ENCODE measurements at regions not wholly inside any gene's neighbourhood (a gene's known extent, or its start where the extent isn't known, plus 50 kb on each side); places are given as distances from the start of the nearest gene placed in this dataset.

GRCh38 chr7:119694506-119694905 lies 578.5 kb upstream of the KCND2 start:
- Histone ChIP-seq H3K4me2 (ENCODE audit: control insufficient read depth, insufficient read depth) (no peak overlapping the region), H3K9me3 (replicated peaks; ENCODE audit: control insufficient read depth, insufficient read depth, low read length) (no peaks in the 10 kb centered on the region), H2AFZ (ENCODE audit: control insufficient read depth, low read depth, low read length) (no peak overlapping the region), H3K4me1 (ENCODE audit: control insufficient read depth, insufficient read depth, low read length) (no peaks in the 10 kb centered on the region), H4K20me1 (ENCODE audit: control insufficient read depth, insufficient read depth) (no peaks in the 10 kb centered on the region), H3K79me2 (ENCODE audit: control insufficient read depth, insufficient read depth, low read length) (no peaks in the 10 kb centered on the region), H3K9ac (ENCODE audit: control insufficient read depth, insufficient read depth, low read length) (no peak overlapping the region), H3K27me3 (replicated peaks in 1 of 2; ENCODE audit: control insufficient read depth in 2 of 2, insufficient read depth in 2 of 2, low read length in 1 of 2) (no peaks in the 10 kb centered on the region), H3K27ac (ENCODE audit: control insufficient read depth, insufficient read depth) (no peak overlapping the region), H3K36me3 (ENCODE audit: control insufficient read depth in 2 of 2, insufficient read depth in 2 of 2, low read length in 1 of 2) (no peaks in the 10 kb centered on the region), H3K4me3 (no peak overlapping the region)
- ChIA-PET SMC1A (ENCODE audit: uncharacterized antibody, unreplicated experiment) (no interaction called here), RAD21 (ENCODE audit: unreplicated experiment) (no interaction called here), POLR2A (no interaction called here), CTCF (no interaction called here)
- FAIRE-seq, result no peak
- BruUV-seq (replicated peaks), result no TSS peak
- in situ Hi-C loops (cut with MboI) (no loop called here), intact Hi-C loops (cut with micrococcal nuclease; ENCODE audit: unreplicated experiment) (no loop called here)
- no peak for TF ChIP-seq ATF3 (IDR thresholded peaks at IDR 0.05; ENCODE audit: borderline replicate concordance, extremely low read depth, low read depth, low read length)
- TF ChIP-seq POU2F2 (IDR thresholded peaks at IDR 0.05; ENCODE audit: borderline replicate concordance, low read depth, low read length), result no peak
- TF ChIP-seq IKZF2 (IDR thresholded peaks at IDR 0.05), result no peak
- no peak for TF ChIP-seq TARDBP (IDR thresholded peaks at IDR 0.05; ENCODE audit: borderline replicate concordance)
- TF ChIP-seq IKZF1 (conservative IDR thresholded peaks at IDR 0.05), result no peak
- no peak for TF ChIP-seq CHD4 (IDR thresholded peaks at IDR 0.05)
- no peak for TF ChIP-seq GATAD2B (conservative IDR thresholded peaks at IDR 0.05; ENCODE audit: low read depth)
- TF ChIP-seq CREM (IDR thresholded peaks at IDR 0.05; ENCODE audit: low read depth), result no peak
- TF ChIP-seq SRF (IDR thresholded peaks at IDR 0.05; ENCODE audit: low read depth in 2 of 2, low read length in 2 of 2), result no peak
- ATAC-seq, result no peak
- 0% methylated on average over 1 of the region's 1 CpG for WGBS (ENCODE audit: insufficient coverage, insufficient replicate concordance, low lambda C conversion rate, missing lambda C conversion rate)
- DNase-seq (ENCODE audit: low read depth, low spot score), result no peak

GRCh38 chr7:119696336-119696735 lies 576.6 kb upstream of the KCND2 start:
- FAIRE-seq, result no peak
- RAD21 ChIA-PET (ENCODE audit: unreplicated experiment), result no interaction called here
- H2AFZ ChIP-seq (ENCODE audit: control insufficient read depth, low read depth, low read length), result no peak overlapping the region
- no peaks in the 10 kb centered on the region for H3K36me3 ChIP-seq (ENCODE audit: control insufficient read depth in 2 of 2, insufficient read depth in 2 of 2, low read length in 1 of 2)
- SMC1A ChIA-PET (ENCODE audit: uncharacterized antibody, unreplicated experiment), result no interaction called here
- POLR2A ChIA-PET, result no interaction called here
- H3K4me1 ChIP-seq (ENCODE audit: control insufficient read depth, insufficient read depth, low read length), result no peaks in the 10 kb centered on the region
- intact Hi-C loops (cut with micrococcal nuclease; ENCODE audit: unreplicated experiment), result no loop called here
- DNase-seq (ENCODE audit: low read depth, low spot score), result no peak
- no peak for ATAC-seq
- no peak overlapping the region for H3K9ac ChIP-seq (ENCODE audit: control insufficient read depth, insufficient read depth, low read length)
- H3K27me3 ChIP-seq (replicated peaks in 1 of 2; ENCODE audit: control insufficient read depth in 2 of 2, insufficient read depth in 2 of 2, low read length in 1 of 2), result no peaks in the 10 kb centered on the region
- in situ Hi-C loops (cut with MboI), result no loop called here
- CTCF ChIA-PET, result no interaction called here
- H3K4me3 ChIP-seq, result no peak overlapping the region
- 18% methylated on average over 3 of the region's 3 CpGs for WGBS (ENCODE audit: insufficient coverage, insufficient replicate concordance, low lambda C conversion rate, missing lambda C conversion rate)
- no peaks in the 10 kb centered on the region for H3K9me3 ChIP-seq (replicated peaks; ENCODE audit: control insufficient read depth, insufficient read depth, low read length)
- no TSS peak for BruUV-seq (replicated peaks)
- no peak overlapping the region for H3K4me2 ChIP-seq (ENCODE audit: control insufficient read depth, insufficient read depth)
- H3K27ac ChIP-seq (ENCODE audit: control insufficient read depth, insufficient read depth), result no peak overlapping the region
- no peaks in the 10 kb centered on the region for H3K79me2 ChIP-seq (ENCODE audit: control insufficient read depth, insufficient read depth, low read length)
- no peaks in the 10 kb centered on the region for H4K20me1 ChIP-seq (ENCODE audit: control insufficient read depth, insufficient read depth)
- TF ChIP-seq SMAD5 (IDR thresholded peaks at IDR 0.05; ENCODE audit: low read depth) (no peak), YBX1 (IDR thresholded peaks at IDR 0.05) (no peak), BMI1 (IDR thresholded peaks at IDR 0.05; ENCODE audit: borderline replicate concordance) (no peak), DPF2 (IDR thresholded peaks at IDR 0.05) (no peak), FOXK2 (IDR thresholded peaks at IDR 0.05) (no peak), ATF7 (IDR thresholded peaks at IDR 0.05; ENCODE audit: low read depth) (no peak), CHD1 (IDR thresholded peaks at IDR 0.05; ENCODE audit: low read depth, low read length) (no peak), MTA2 (IDR thresholded peaks at IDR 0.05; ENCODE audit: low read depth) (no peak), ZBED1 (IDR thresholded peaks at IDR 0.05; ENCODE audit: borderline replicate concordance) (no peak), MEF2B (IDR thresholded peaks at IDR 0.05; ENCODE audit: partially characterized antibody, poor library complexity, severe bottlenecking) (no peak), GATAD2B (conservative IDR thresholded peaks at IDR 0.05; ENCODE audit: low read depth) (no peak), NRF1 (conservative IDR thresholded peaks at IDR 0.05; ENCODE audit: low read depth, low read length) (no peak)
